ENCODE measurements at regions not wholly inside any gene's neighbourhood (a gene's known extent, or its start where the extent isn't known, plus 50 kb on each side); places are given as distances from the start of the nearest gene placed in this dataset.

GRCh38 chr5:30121043-30121442 lies 1072.4 kb upstream of the CDH6 start:
- DNase-seq, result no peak

- no peak for DNase-seq
Observed at GRCh38 chr5:30117135-30117534, 1076.4 kb upstream of the CDH6 start.

- no peak for DNase-seq
Observed at GRCh38 chr5:30113542-30113941, 1079.9 kb upstream of the CDH6 start.

- DNase-seq, result no peak
Observed at GRCh38 chr5:30112867-30113266, 1080.6 kb upstream of the CDH6 start.

GRCh38 chr5:30108051-30108450 lies 1085.4 kb upstream of the CDH6 start:
- no peak for DNase-seq

GRCh38 chr5:30106596-30106995 lies 1086.9 kb upstream of the CDH6 start:
- no peak for DNase-seq

GRCh38 chr5:30104872-30105596 lies 1088.5 kb upstream of the CDH6 start:
- DNase-seq, result no peak

- DNase-seq, result no peak
Observed at GRCh38 chr5:30103452-30104202, 1089.9 kb upstream of the CDH6 start.

GRCh38 chr5:30103052-30103451 lies 1090.4 kb upstream of the CDH6 start:
- no peak for DNase-seq

- no peak for DNase-seq
Observed at GRCh38 chr5:30102185-30102584, 1091.3 kb upstream of the CDH6 start.

- no peak for DNase-seq
Observed at GRCh38 chr5:30100929-30101328, 1092.6 kb upstream of the CDH6 start.

GRCh38 chr5:30100148-30100713 lies 1093.3 kb upstream of the CDH6 start:
- no peak for DNase-seq

GRCh38 chr5:30099634-30100033 lies 1093.9 kb upstream of the CDH6 start:
- no peak for DNase-seq

- DNase-seq, result no peak
Observed at GRCh38 chr5:30098940-30099339, 1094.5 kb upstream of the CDH6 start.

GRCh38 chr5:30092548-30092947 lies 1100.9 kb upstream of the CDH6 start:
- no peak for DNase-seq

GRCh38 chr5:30069441-30070263 lies 1123.8 kb upstream of the CDH6 start:
- no peak for DNase-seq

GRCh38 chr5:30063503-30063902 lies 1130.0 kb upstream of the CDH6 start:
- DNase-seq, result no peak

GRCh38 chr5:30051976-30052375 lies 1141.5 kb upstream of the CDH6 start:
- no peak for DNase-seq

GRCh38 chr5:30050056-30050815 lies 1143.2 kb upstream of the CDH6 start:
- DNase-seq, result no peak

GRCh38 chr5:30042677-30043076 lies 1150.8 kb upstream of the CDH6 start:
- no peak for DNase-seq

- DNase-seq, result no peak
Observed at GRCh38 chr5:30041831-30042385, 1151.6 kb upstream of the CDH6 start.

- DNase-seq, result no peak
Observed at GRCh38 chr5:30041291-30041690, 1152.2 kb upstream of the CDH6 start.
